Panc1 (cell line): ENCODE measurements at regions not wholly inside any gene's neighbourhood (a gene's known extent, or its start where the extent isn't known, plus 50 kb on each side); places are given as distances from the start of the nearest gene placed in this dataset.

ENCODE experiments used
- CTCF ChIP-seq: fragments of 450-650 bp; IDR thresholded peaks from 2 replicates; pipeline ENCODE4 v1.5.1; 2017; ENCODE audit warnings: mild to moderate bottlenecking
- REST ChIP-seq, 2 experiments: IDR thresholded peaks; 2 replicates each; pipeline ENCODE4 v1.6.1; 2011 to 2012; ENCODE audit warnings: low read depth in 2 of 2, control low read depth in 1 of 2, low read length in 1 of 2, mild to moderate bottlenecking in 1 of 2, moderate library complexity in 1 of 2; ENCODE audit not compliant: insufficient read depth in 1 of 2
- TCF7L2 ChIP-seq: IDR thresholded peaks from 2 replicates; pipeline ENCODE4 v1.6.1; 2011; ENCODE audit warnings: mild to moderate bottlenecking, low read depth, low read length, inconsistent platforms

GRCh38 chr6:156061465-156061864 is 605.8 kb upstream of the NOX3 start:
- TF ChIP-seq CTCF (no peak), TCF7L2 (no peak), REST (IDR thresholded peaks at IDR 0.05; ENCODE audit: insufficient read depth in 1 of 2, low read depth in 2 of 2, low read length in 1 of 2) (no peak)
